K562 (cell line): ENCODE measurements at regions not wholly inside any gene's neighbourhood (a gene's known extent, or its start where the extent isn't known, plus 50 kb on each side); places are given as distances from the start of the nearest gene placed in this dataset.

Source experiments
- ATAC-seq: fragments of 200-7000 bp; cut with Tn5 transposase; 3 replicates; pipeline ENCODE4 v1.9.1; 2020; ENCODE audit warnings: moderate library complexity
- BruUV-seq: library from RNA; stranded (reverse); fragments of 400-500 nt; replicated peaks from 2 replicates; lab custom pipeline; 2021; lab: Mats Ljungman, UMichigan
- CTCF ChIA-PET: fragments of 300-600 bp; formaldehyde crosslinking; extraction: SDS; loops from one replicate; lab custom pipeline; 2021; ENCODE audit warnings: low intra/inter-chr PET ratio; lab: Yijun Ruan, JAX
- POLR2A ChIA-PET: fragments of 300-600, 350-650 bp; sonication (Branson Sonifier 250); formaldehyde crosslinking; extraction: SDS; loops from one replicate; lab custom pipeline; 2021; ENCODE audit warnings: antibody characterized with exemption, inconsistent platforms; lab: Yijun Ruan, JAX
- DNase-seq, 4 experiments: peaks; one replicate each; pipeline versions ENCODE4 v3.0.0 to v3.0.0-alpha.2; 2011 to 2018; ENCODE audit warnings: low spot score in 3 of 4, mixed read lengths in 3 of 4; ENCODE audit errors: extremely low read depth in 1 of 4
- FAIRE-seq: peaks from 2 replicates; lab custom pipeline; 2011; peaks lifted over from hg19 to GRCh38; lab: Jason Lieb, UNC
- H2AFZ ChIP-seq: 2 replicates; pipeline ENCODE4 v1.6.0; 2011; ENCODE audit warnings: low read depth, low read length, control low read depth, inconsistent platforms
- H3K27ac ChIP-seq: fragments of 200-600 bp; 3 replicates; pipeline ENCODE4 v1.8.0; 2011; ENCODE audit warnings: low read depth, mild to moderate bottlenecking, control low read depth, inconsistent platforms, low read length, moderate library complexity, mixed read lengths; ENCODE audit errors: extremely low read depth
- H3K27me3 ChIP-seq, 2 experiments: fragments of 300-600 bp in 1 of 2; 2 replicates in 1 of 2; 3 replicates in 1 of 2; pipeline versions ENCODE4 v1.6.0 to v1.8.0; 2011; ENCODE audit warnings: inconsistent platforms in 2 of 2, low read length in 2 of 2, mild to moderate bottlenecking in 1 of 2, mixed read lengths in 1 of 2, moderate library complexity in 1 of 2; ENCODE audit not compliant: control insufficient read depth in 2 of 2, insufficient read depth in 2 of 2
- H3K36me3 ChIP-seq: fragments of 300-600 bp; 3 replicates; pipeline ENCODE4 v1.8.0; 2011; ENCODE audit warnings: mild to moderate bottlenecking, low read length, inconsistent platforms; ENCODE audit not compliant: control insufficient read depth, insufficient read depth
- H3K4me1 ChIP-seq, 2 experiments: fragments of 200-600 bp in 1 of 2; replicated peaks in 1 of 2; 2 replicates in 1 of 2; 3 replicates in 1 of 2; pipeline versions ENCODE4 v1.5.1 to v1.8.0; 2011; ENCODE audit warnings: inconsistent platforms in 2 of 2, low read length in 2 of 2, mild to moderate bottlenecking in 1 of 2, mixed read lengths in 1 of 2, moderate library complexity in 1 of 2; ENCODE audit not compliant: control insufficient read depth in 2 of 2, insufficient read depth in 2 of 2
- H3K4me2 ChIP-seq: 2 replicates; pipeline ENCODE4 v1.6.1; 2011; ENCODE audit warnings: low read length, control low read depth, inconsistent platforms, mixed read lengths; ENCODE audit not compliant: insufficient read depth
- H3K4me3 ChIP-seq: fragments of 200-600 bp; sonication (generic), shearing (Covaris generic); 2 replicates; pipeline ENCODE4 v1.5.1; 2016; ENCODE audit warnings: control low read depth, inconsistent platforms
- H3K79me2 ChIP-seq: fragments of 200-600 bp; 3 replicates; pipeline ENCODE4 v1.8.0; 2011; ENCODE audit warnings: low read length, inconsistent platforms; ENCODE audit not compliant: control insufficient read depth, insufficient read depth
- H3K9ac ChIP-seq, 2 experiments: 2 replicates each; pipeline versions ENCODE4 v1.6.0 to v1.6.1; 2011; ENCODE audit warnings: low read depth in 2 of 2, low read length in 2 of 2, control low read depth in 1 of 2, inconsistent platforms in 1 of 2, mild to moderate bottlenecking in 1 of 2, mixed read lengths in 1 of 2; ENCODE audit not compliant: insufficient read depth in 1 of 2
- H3K9me1 ChIP-seq: one replicate; pipeline ENCODE4 v1.6.0; 2011; ENCODE audit warnings: inconsistent platforms, mild to moderate bottlenecking, low read length, moderate library complexity; ENCODE audit not compliant: control insufficient read depth, insufficient read depth
- H3K9me3 ChIP-seq: replicated peaks from 2 replicates; pipeline ENCODE4 v1.5.1; 2011; ENCODE audit warnings: low read depth, low read length, inconsistent platforms; ENCODE audit not compliant: control insufficient read depth, insufficient read depth
- H4K20me1 ChIP-seq: replicated peaks from 2 replicates; pipeline ENCODE4 v1.6.1; 2011; ENCODE audit warnings: low read length, inconsistent platforms, mixed read lengths; ENCODE audit not compliant: control insufficient read depth, insufficient read depth
- CBFA2T3 ChIP-seq: fragments of 450-650 bp; IDR thresholded peaks from 2 replicates; pipeline ENCODE4 v1.6.1; 2017
- CLOCK ChIP-seq: fragments of 250-450 bp; sonication (Bioruptor Pico); IDR thresholded peaks from 2 replicates; pipeline ENCODE4 v1.4.0; 2020; ENCODE audit warnings: mild to moderate bottlenecking, moderate library complexity, borderline replicate concordance
- ESRRA ChIP-seq: fragments of 450-650 bp; IDR thresholded peaks from 2 replicates; pipeline ENCODE4 v1.6.1; 2014; ENCODE audit warnings: low read depth, mild to moderate bottlenecking, moderate library complexity, borderline replicate concordance
- FOS ChIP-seq: IDR thresholded peaks from 3 replicates; pipeline ENCODE4 v1.6.1; 2011; ENCODE audit not compliant: insufficient read length; ENCODE audit errors: extremely low read depth
- HNRNPLL ChIP-seq: fragments of 200-400 bp; formaldehyde crosslinking; IDR thresholded peaks from 2 replicates; pipeline ENCODE4 v1.6.1; 2017; ENCODE audit warnings: low read length, low read depth, mild to moderate bottlenecking; ENCODE audit not compliant: poor library complexity, severe bottlenecking
- MTA2 ChIP-seq: fragments of 450-650 bp; IDR thresholded peaks from 2 replicates; pipeline ENCODE4 v1.6.1; 2016; ENCODE audit warnings: low read depth
- PTRF ChIP-seq: fragments of 450-650 bp; IDR thresholded peaks from 2 replicates; pipeline ENCODE4 v1.6.1; 2016; ENCODE audit warnings: mild to moderate bottlenecking, missing genetic modification characterization, missing compliant biosample characterization
- SFPQ ChIP-seq: fragments of 200-400 bp; formaldehyde crosslinking; IDR thresholded peaks from 2 replicates; pipeline ENCODE4 v1.6.1; 2017; ENCODE audit warnings: mild to moderate bottlenecking, low read depth, low read length, moderate library complexity
- SMAD4 ChIP-seq: fragments of 250-450 bp; sonication (Bioruptor Pico); conservative IDR thresholded peaks from 2 replicates; pipeline ENCODE4 v1.8.0; 2021; ENCODE audit warnings: inconsistent platforms, mild to moderate bottlenecking, moderate library complexity
- SNAPC5 ChIP-seq: fragments of 250-450 bp; sonication (Bioruptor Pico); IDR thresholded peaks from 2 replicates; pipeline ENCODE4 v1.8.0; 2021; ENCODE audit warnings: moderate library complexity, mild to moderate bottlenecking, inconsistent platforms
- SREBF2 ChIP-seq: sonication (generic); formaldehyde crosslinking; IDR thresholded peaks from 2 replicates; pipeline ENCODE4 v1.4.0; 2020; ENCODE audit warnings: mild to moderate bottlenecking, missing genetic modification reagents
- TOE1 ChIP-seq, 2 experiments: fragments of 450-650 bp in 1 of 2; sonication (generic) in 1 of 2; formaldehyde crosslinking in 1 of 2; IDR thresholded peaks; 2 replicates each; pipeline versions ENCODE4 v1.7.1 to v1.8.0; 2016 to 2022; ENCODE audit warnings: borderline replicate concordance in 2 of 2, mild to moderate bottlenecking in 2 of 2, antibody characterized with exemption in 1 of 2, inconsistent platforms in 1 of 2, low read depth in 1 of 2, missing genetic modification reagents in 1 of 2, moderate library complexity in 1 of 2
- ZNF384 ChIP-seq: IDR thresholded peaks from 2 replicates; pipeline ENCODE4 v1.6.1; 2012; ENCODE audit warnings: low read depth, low read length, improper control_type of control experiment
- WGBS: fragments of 100-300 bp; shearing (Covaris generic); methylation state at CpG from one replicate; pipeline ENCODE4 v1.1.6; 2016; ENCODE audit warnings: low coverage, mixed read lengths; ENCODE audit not compliant: insufficient coverage; ENCODE audit errors: missing lambda C conversion rate; 5-methylcytosine and 5-hydroxymethylcytosine counted together
- in situ Hi-C: fragments of 300-500 bp; cut with MboI; formaldehyde crosslinking; loops from 4 replicates; pipeline ENCODE4 v1.15.0; 2018; ENCODE audit warnings: inconsistent platforms, mixed read lengths
- intact Hi-C: fragments of 100-400 bp; cut with micrococcal nuclease; formaldehyde crosslinking; loops from 2 replicates; pipeline ENCODE4 v1.14.2; 2022

GRCh38 chr6:81876971-81877370, 124.5 kb upstream of the TENT5A start:
- FAIRE-seq: no peak
- Histone ChIP-seq H3K79me2 (no peaks in the 10 kb centered on the region), H3K36me3 (no peaks in the 10 kb centered on the region), H3K27me3 (no peaks in the 10 kb centered on the region), H3K9me1 (no peaks in the 10 kb centered on the region), H3K9ac (no peak overlapping the region), H3K27ac (no peak overlapping the region), H3K4me3 (no peak overlapping the region), H3K4me1 (no peaks in the 10 kb centered on the region), H3K9me3 (no peaks in the 10 kb centered on the region), H3K4me2 (no peak overlapping the region), H2AFZ (no peak overlapping the region), H4K20me1 (no peaks in the 10 kb centered on the region)
- intact Hi-C loops: no loop called here
- BruUV-seq: no TSS peak
- in situ Hi-C loops: no loop called here
- DNase-seq: no peak
- ChIA-PET CTCF (no interaction called here), POLR2A (no interaction called here)
- 0% methylated on average over 1 of the region's 1 CpG for WGBS
- no peak for ATAC-seq
- TF ChIP-seq CBFA2T3 (no peak), SFPQ (no peak), SMAD4 (CRISPR knock-in tag) (no peak), SNAPC5 (no peak), HNRNPLL (no peak), TOE1 (IDR thresholded peaks at IDR 0.05; ENCODE audit: borderline replicate concordance) (no peak), TOE1 (CRISPR knock-in tag; IDR thresholded peaks at IDR 0.05; ENCODE audit: borderline replicate concordance, low read depth) (no peak), SREBF2 (CRISPR knock-in tag) (no peak), CLOCK (no peak), PTRF (tag) (no peak), FOS (no peak), MTA2 (no peak), ZNF384 (no peak), ESRRA (no peak)
